ENCODE measurements at regions not wholly inside any gene's neighbourhood (a gene's known extent, or its start where the extent isn't known, plus 50 kb on each side); places are given as distances from the start of the nearest gene placed in this dataset.

GRCh38 chr3:89877230-89877629 is 769.8 kb downstream of the EPHA3 start:
- no peaks in the 10 kb centered on the region; a peak in 1 of 4 replicates for H3K9me3 ChIP-seq (ENCODE audit: insufficient read depth in 2 of 2, low read depth in 1 of 2, low read length in 1 of 2)
- no peak overlapping the region for H2BK12ac ChIP-seq (ENCODE audit: low read depth, low read length)
- H3K27me3 ChIP-seq (replicated peaks in 1 of 4; ENCODE audit: control insufficient read depth in 3 of 4, extremely low read depth in 1 of 4, insufficient read depth in 3 of 4, low read length in 3 of 4), result no peaks in the 10 kb centered on the region
- 73% methylated on average over 2 of the region's 2 CpGs; no CpG with 5 or more reads in 1 of the 2 experiments for WGBS, 2 experiments (ENCODE audit: extremely low coverage in 1 of 2, insufficient coverage in 1 of 2, insufficient read length in 1 of 2, insufficient replicate concordance in 2 of 2, low coverage in 1 of 2, low lambda C conversion rate in 2 of 2, missing lambda C conversion rate in 1 of 2)
- no peak overlapping the region for H3K56ac ChIP-seq (replicated peaks; ENCODE audit: insufficient read length, low read depth, low read length)
- no peak overlapping the region for H3K4me3 ChIP-seq (ENCODE audit: extremely low read depth in 1 of 4, insufficient read depth in 2 of 4, low read depth in 3 of 4, low read length in 4 of 4)
- no peaks in the 10 kb centered on the region for H3K4me1 ChIP-seq (replicated peaks in 1 of 4; ENCODE audit: control insufficient read depth in 3 of 4, insufficient read depth in 4 of 4, low read length in 3 of 4)
- H3K23ac ChIP-seq (ENCODE audit: insufficient read length), result no peak overlapping the region
- FAIRE-seq, result no peak
- no peak overlapping the region for H2BK120ac ChIP-seq (replicated peaks; ENCODE audit: low read depth, low read length)
- H3K14ac ChIP-seq (ENCODE audit: insufficient read length), result no peak overlapping the region
- no peak overlapping the region; the same call in 1 of the 2 replicates for H3K18ac ChIP-seq (ENCODE audit: extremely low read depth, low read length)
- no peak overlapping the region for H3K9ac ChIP-seq (replicated peaks in 1 of 4; ENCODE audit: extremely low read depth in 1 of 4, low read depth in 3 of 4, low read length in 3 of 4)
- no peak for DNase-seq (ENCODE audit: low read depth in 1 of 2, low spot score in 2 of 2)
- no peaks in the 10 kb centered on the region for H3K79me1 ChIP-seq (ENCODE audit: low read depth, low read length)
- no peak overlapping the region for H2AFZ ChIP-seq (ENCODE audit: low read length)
- no peaks in the 10 kb centered on the region for H3K79me2 ChIP-seq (ENCODE audit: control insufficient read depth in 1 of 2, insufficient read depth in 2 of 2, low read length in 2 of 2)
- H2AK5ac ChIP-seq (ENCODE audit: low read depth, low read length), result no peak overlapping the region
- POLR2A ChIA-PET (ENCODE audit: partially characterized antibody), result no interaction called here
- no peaks in the 10 kb centered on the region for H4K20me1 ChIP-seq (replicated peaks in 1 of 2; ENCODE audit: control insufficient read depth in 1 of 2, insufficient read depth in 2 of 2, low read length in 2 of 2)
- no peaks in the 10 kb centered on the region for H3K23me2 ChIP-seq (ENCODE audit: low read depth, low read length)
- H3K4ac ChIP-seq (replicated peaks; ENCODE audit: insufficient read length, low read depth, low read length), result peak overlapping the region; percentile 38
- H4K8ac ChIP-seq (ENCODE audit: extremely low read depth, insufficient read depth, low read length), result peak overlapping the region; percentile 71; the same call in 1 of the 2 replicates
- H3K27ac ChIP-seq (ENCODE audit: low read depth, low read length), result no peak overlapping the region
- CTCF ChIA-PET (ENCODE audit: partially characterized antibody), result interaction anchor here (1.1 kb wide), 1 partner anchor 70 kb away, joined by 3 read pairs; no protein-coding TSS in a partner anchor
- no peaks in the 10 kb centered on the region for H3K36me3 ChIP-seq (ENCODE audit: control insufficient read depth in 2 of 4, insufficient read depth in 4 of 4, low read length in 3 of 4)
- H2BK20ac ChIP-seq (ENCODE audit: low read length), result no peak overlapping the region; the same call in 1 of the 2 replicates
- peak overlapping the region; percentile 18 for H4K5ac ChIP-seq (ENCODE audit: insufficient read length, low read depth, low read length)
- H3K4me2 ChIP-seq (ENCODE audit: insufficient read depth in 1 of 2, low read depth in 2 of 2, low read length in 2 of 2), result no peak overlapping the region
- H2BK15ac ChIP-seq (ENCODE audit: low read length), result no peak overlapping the region
- H2BK5ac ChIP-seq (ENCODE audit: low read depth, low read length), result no peak overlapping the region
- H4K91ac ChIP-seq (replicated peaks; ENCODE audit: insufficient read length, low read length), result no peak overlapping the region
- no peak for TF ChIP-seq GTF2F1 (IDR thresholded peaks at IDR 0.05; ENCODE audit: borderline replicate concordance, low read depth, low read length)
- no peak for TF ChIP-seq BACH1 (IDR thresholded peaks at IDR 0.05; ENCODE audit: low read length)
- TF ChIP-seq RBBP5 (IDR thresholded peaks at IDR 0.05; ENCODE audit: borderline replicate concordance, low read depth, low read length), result no peak

Data from H1 (cell line).